ENCODE measurements at regions not wholly inside any gene's neighbourhood (a gene's known extent, or its start where the extent isn't known, plus 50 kb on each side); places are given as distances from the start of the nearest gene placed in this dataset.

- no peak for TF ChIP-seq POLR2A (IDR thresholded peaks at IDR 0.05)
- no peak for TF ChIP-seq CTCF (IDR thresholded peaks at IDR 0.05)
- TF ChIP-seq EP300 (IDR thresholded peaks at IDR 0.05; ENCODE audit: low read depth) = no peak
Observed at GRCh38 chr1:102470767-102471166, 474.0 kb upstream of the OLFM3 start.
